Activated gamma-delta T cell treated with Interleukin-2 at 50 U/mL for 16 hours (primary cell): ENCODE measurements at regions not wholly inside any gene's neighbourhood (a gene's known extent, or its start where the extent isn't known, plus 50 kb on each side); places are given as distances from the start of the nearest gene placed in this dataset.
"Not testable (repeated sequence)": the region's sequence is repeated elsewhere in the genome, so short reads cannot be mapped to it uniquely, and the experiment has no call there.

Experiments used
- DNase-seq: peaks from one replicate; pipeline ENCODE4 v3.0.0-alpha.2; 2020

GRCh38 chr2:176578292-176578691 lies 309.1 kb downstream of the MTX2 start:
- DNase-seq, result not testable (repeated sequence)

GRCh38 chr2:176579608-176580007 lies 310.4 kb downstream of the MTX2 start:
- no peak for DNase-seq

GRCh38 chr2:176581557-176582165 lies 312.4 kb downstream of the MTX2 start:
- DNase-seq, result no peak

GRCh38 chr2:176582176-176582575 lies 312.9 kb downstream of the MTX2 start:
- no peak for DNase-seq

- DNase-seq, result no peak
Measured at GRCh38 chr2:176582990-176583481, 313.8 kb downstream of the MTX2 start.

GRCh38 chr2:176583607-176584006 lies 314.4 kb downstream of the MTX2 start:
- DNase-seq, result no peak

- no peak for DNase-seq
Measured at GRCh38 chr2:176584333-176584732, 315.1 kb downstream of the MTX2 start.

GRCh38 chr2:176585291-176585690 lies 316.0 kb downstream of the MTX2 start:
- DNase-seq, result no peak

- no peak for DNase-seq
Measured at GRCh38 chr2:176585791-176586190, 316.5 kb downstream of the MTX2 start.

- no peak for DNase-seq
Measured at GRCh38 chr2:176589287-176589686, 320.0 kb downstream of the MTX2 start.

GRCh38 chr2:176589825-176590440 lies 320.7 kb downstream of the MTX2 start:
- no peak for DNase-seq

GRCh38 chr2:176592216-176592615 lies 323.0 kb downstream of the MTX2 start:
- DNase-seq, result no peak

- DNase-seq, result no peak
Measured at GRCh38 chr2:176595986-176596385, 326.7 kb downstream of the MTX2 start.

GRCh38 chr2:176597916-176598315 lies 328.7 kb downstream of the MTX2 start:
- DNase-seq, result no peak

- DNase-seq, result no peak
Measured at GRCh38 chr2:176598351-176598750, 329.1 kb downstream of the MTX2 start.

- no peak for DNase-seq
Measured at GRCh38 chr2:176599796-176600485, 330.7 kb downstream of the MTX2 start.

- no peak for DNase-seq
Measured at GRCh38 chr2:176601066-176601465, 331.8 kb downstream of the MTX2 start.

- no peak for DNase-seq
Measured at GRCh38 chr2:176612036-176612435, 342.8 kb downstream of the MTX2 start.

- no peak for DNase-seq
Measured at GRCh38 chr2:176612736-176613135, 343.5 kb downstream of the MTX2 start.

- DNase-seq, result no peak
Measured at GRCh38 chr2:176613323-176613987, 344.2 kb downstream of the MTX2 start.

GRCh38 chr2:176614049-176614448 lies 344.8 kb downstream of the MTX2 start:
- DNase-seq, result no peak

GRCh38 chr2:176614930-176615329 lies 345.7 kb downstream of the MTX2 start:
- no peak for DNase-seq

- DNase-seq, result no peak
Measured at GRCh38 chr2:176619504-176619903, 350.3 kb downstream of the MTX2 start.

- no peak for DNase-seq
Measured at GRCh38 chr2:176621350-176621749, 352.1 kb downstream of the MTX2 start.
